Psoas muscle (tissue), 7 donors: ENCODE measurements at regions not wholly inside any gene's neighbourhood (a gene's known extent, or its start where the extent isn't known, plus 50 kb on each side); places are given as distances from the start of the nearest gene placed in this dataset.

Experiments
- ATAC-seq, 4 donors: fragments of 200-7000 bp; cut with Tn5 transposase; one replicate each; pipeline ENCODE4 v1.9.1; 2020; ENCODE audit warnings: moderate library complexity in 3 of 4, mild to moderate bottlenecking in 2 of 4
- DNase-seq, 2 donors: peaks; one replicate each; pipeline ENCODE4 v3.0.0-alpha.2; 2020
- H3K27ac ChIP-seq: fragments of 200-600 bp; one replicate; pipeline ENCODE4 v1.8.0; 2022
- H3K27me3 ChIP-seq, 3 donors: fragments of 200-600 bp in 1 of 3; one replicate each; pipeline versions ENCODE4 v1.6.1 to v1.8.0; 2013 to 2022; ENCODE audit warnings: low read length in 2 of 3, mild to moderate bottlenecking in 2 of 3, moderate library complexity in 1 of 3; ENCODE audit not compliant: insufficient read depth in 3 of 3
- H3K36me3 ChIP-seq, 2 donors: fragments of 200-600 bp in 1 of 2; one replicate each; pipeline versions ENCODE4 v1.6.1 to v1.8.0; 2013 to 2022; ENCODE audit warnings: low read depth in 1 of 2, mild to moderate bottlenecking in 1 of 2, moderate library complexity in 1 of 2; ENCODE audit not compliant: insufficient read depth in 1 of 2
- H3K4me1 ChIP-seq: fragments of 200-600 bp; one replicate; pipeline ENCODE4 v1.8.0; 2022
- H3K4me3 ChIP-seq: fragments of 200-600 bp; one replicate; pipeline ENCODE4 v1.8.0; 2022; ENCODE audit warnings: mild to moderate bottlenecking
- H3K9me3 ChIP-seq: fragments of 200-600 bp; one replicate; pipeline ENCODE4 v1.8.0; 2022
- CTCF ChIP-seq: fragments of 200-600 bp; IDR thresholded peaks from one replicate; pipeline ENCODE4 v1.8.0; 2022; ENCODE audit warnings: antibody characterized with exemption
- WGBS, 3 donors: extraction: QIAGEN DNeasy Blood & Tissue Kit; methylation state at CpG; one replicate each; pipeline versions ENCODE4 v1.1.6 to v1.1.7; 2013; 5-methylcytosine and 5-hydroxymethylcytosine counted together
- intact Hi-C, 2 donors: fragments of 100-400 bp; cut with DNase I; formaldehyde crosslinking; loops; one replicate each; pipeline versions ENCODE4 v1.11.0 to v1.14.2; 2022
- donor health status: healthy with polysubstance abuse.
- donor health status: DM: no; HTN: no; CAD: no; lungs with moderate emphysema.
- donor health status: Bipolar disorder and iron deficiency.
- donor health status: healthy.
- donor health status: DM: yes; HTN: yes; CAD: no.
- donor health status: DM: no; HTN: no; CAD: no.
- donor health status: DM: yes; HTN: yes; CAD: no.

- Histone ChIP-seq H3K27me3 (no peaks in the 10 kb centered on the region), H3K36me3 (no peaks in the 10 kb centered on the region), H3K27ac (no peak overlapping the region), H3K4me1 (no peaks in the 10 kb centered on the region), H3K4me3 (no peak overlapping the region), H3K9me3 (peaks cover 7% of the 10 kb centered on the region)
- 48 to 70% (median 53%) methylated on average over 4 of the region's 4 CpGs for WGBS, 3 donors
- TF ChIP-seq CTCF = no peak
- ATAC-seq = no peak
- intact Hi-C loops = no loop called here
- DNase-seq = no peak
Measured at GRCh38 chr12:126768517-126768916, 1498.5 kb upstream of the TMEM132C start.

GRCh38 chr12:126770188-126770587 is 1496.8 kb upstream of the TMEM132C start:
- no peaks in the 10 kb centered on the region for H3K36me3 ChIP-seq
- DNase-seq = no peak
- ATAC-seq = no peak
- intact Hi-C loops = no loop called here
- TF ChIP-seq CTCF = no peak
- H3K27me3 ChIP-seq = no peaks in the 10 kb centered on the region
- H3K9me3 ChIP-seq = peaks cover 7% of the 10 kb centered on the region
- WGBS, 3 donors = 44 to 62% (median 58%) methylated on average over 3 of the region's 3 CpGs
- H3K27ac ChIP-seq = no peak overlapping the region
- H3K4me3 ChIP-seq = no peak overlapping the region
- H3K4me1 ChIP-seq = no peaks in the 10 kb centered on the region

DNA sequence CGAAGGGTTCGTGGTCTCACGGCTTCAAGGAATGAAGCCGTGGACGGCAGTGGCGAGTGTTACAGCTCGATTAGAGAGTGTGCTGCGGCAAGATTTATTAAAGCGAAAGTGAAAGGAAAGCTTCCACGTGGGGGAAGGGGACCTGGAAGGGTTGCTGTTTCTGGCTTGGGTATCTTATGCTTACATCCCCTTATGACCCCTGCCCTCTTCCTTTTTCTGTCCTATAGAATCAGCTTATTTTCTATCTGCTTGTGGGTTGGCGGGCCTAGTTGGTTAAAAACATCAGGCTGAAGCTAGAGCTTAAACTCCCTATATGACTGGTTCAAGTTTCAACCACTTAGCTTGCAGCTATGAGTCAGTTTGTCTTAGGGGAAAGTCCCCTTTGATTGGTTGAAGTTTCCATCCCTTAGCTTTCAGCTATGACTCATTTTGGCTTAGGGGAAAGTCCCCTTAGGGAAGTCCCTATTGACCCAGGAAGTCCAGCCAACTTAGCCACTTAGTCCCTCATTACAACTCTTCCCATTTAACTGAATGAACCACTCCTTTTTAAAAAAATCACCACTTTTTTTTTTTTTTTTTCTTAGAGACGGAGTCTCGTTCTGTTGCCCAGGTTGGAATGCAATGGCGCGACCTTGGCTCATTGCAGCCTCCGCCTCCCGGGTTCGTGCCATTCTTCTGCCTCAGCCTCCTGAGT is 1494.7 kb upstream of the TMEM132C start:
- peak; percentile 47 to 69 (median 54) for ATAC-seq
- 42 to 68% (median 48%) methylated on average over 18 of the region's 18 CpGs for WGBS, 3 donors

DNA sequence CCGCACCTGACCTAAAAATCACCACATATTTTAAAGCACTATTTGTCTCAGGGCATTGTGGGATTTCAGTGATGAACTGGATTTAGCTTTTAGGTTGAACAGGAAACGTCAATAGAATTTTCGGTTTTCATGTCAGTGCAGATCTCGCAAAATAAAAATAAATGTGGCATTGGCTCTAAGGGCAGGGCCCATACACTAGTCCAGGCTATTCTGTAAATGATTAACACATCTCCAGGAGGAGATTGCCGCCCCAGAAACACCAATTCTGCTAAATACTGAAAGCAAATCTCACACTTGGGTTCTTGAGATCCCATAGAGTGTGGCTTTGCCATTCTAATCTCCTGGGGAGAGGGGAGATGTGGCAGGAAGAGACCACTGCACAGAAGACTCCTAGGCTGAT is 1494.0 kb upstream of the TMEM132C start:
- WGBS, 3 donors = 88 to 95% (median 91%) methylated on average over 5 of the region's 5 CpGs
- no peak overlapping the region for H3K27ac ChIP-seq
- intact Hi-C loops = no loop called here
- no peak for ATAC-seq
- no peaks in the 10 kb centered on the region for H3K4me1 ChIP-seq
- no peaks in the 10 kb centered on the region for H3K36me3 ChIP-seq
- H3K4me3 ChIP-seq = peak overlapping the region; percentile 59
- no peak for TF ChIP-seq CTCF
- no peaks in the 10 kb centered on the region for H3K27me3 ChIP-seq
- no peaks in the 10 kb centered on the region for H3K9me3 ChIP-seq
- no peak for DNase-seq

More for the DNA sequence above, 1494.7 kb upstream of the TMEM132C start:
- H3K27ac ChIP-seq = peak overlapping the region; percentile 19
- H3K4me3 ChIP-seq = peak overlapping the region; percentile 59
- H3K27me3 ChIP-seq = no peaks in the 10 kb centered on the region
- no peak for TF ChIP-seq CTCF
- no peaks in the 10 kb centered on the region for H3K36me3 ChIP-seq
- no peak for DNase-seq
- intact Hi-C loops = no loop called here
- H3K9me3 ChIP-seq = peaks cover 2% of the 10 kb centered on the region
- H3K4me1 ChIP-seq = no peaks in the 10 kb centered on the region

GRCh38 chr12:126773491-126773890 is 1493.5 kb upstream of the TMEM132C start:
- no peaks in the 10 kb centered on the region for H3K9me3 ChIP-seq
- no peaks in the 10 kb centered on the region for H3K4me1 ChIP-seq
- ATAC-seq (no peak), DNase-seq (no peak)
- no peaks in the 10 kb centered on the region for H3K27me3 ChIP-seq
- no peak overlapping the region for H3K4me3 ChIP-seq
- no peaks in the 10 kb centered on the region for H3K36me3 ChIP-seq
- WGBS, 3 donors = 78 to 90% (median 82%) methylated on average over 1 of the region's 1 CpG
- no peak overlapping the region for H3K27ac ChIP-seq
- intact Hi-C loops = no loop called here
- TF ChIP-seq CTCF = no peak
